ENCODE measurements at regions not wholly inside any gene's neighbourhood (a gene's known extent, or its start where the extent isn't known, plus 50 kb on each side); places are given as distances from the start of the nearest gene placed in this dataset.

GRCh38 chr12:64968989-64969819 is 144.8 kb downstream of the TBC1D30 start:
- intact Hi-C loops (cut with micrococcal nuclease), result no loop called here
- DNase-seq, result no peak
- Histone ChIP-seq H4K20me1 (ENCODE audit: insufficient read depth, low read length) (no peaks in the 10 kb centered on the region), H3K9ac (ENCODE audit: insufficient read depth, low read length, poor library complexity, severe bottlenecking) (no peak overlapping the region), H3K36me3 (replicated peaks in 1 of 2; ENCODE audit: control insufficient read depth in 1 of 2, insufficient read depth in 2 of 2, low read length in 2 of 2) (no peaks in the 10 kb centered on the region), H3K79me2 (ENCODE audit: insufficient read depth, low read length) (no peaks in the 10 kb centered on the region), H3K4me3 (replicated peaks in 1 of 3; ENCODE audit: low read depth in 2 of 3, low read length in 3 of 3) (no peak overlapping the region), H3K27me3 (ENCODE audit: control insufficient read depth in 2 of 2, insufficient read depth in 2 of 2, low read length in 2 of 2) (peaks cover 0 to 2% of the 10 kb centered on the region in 2 donors), H2AFZ (ENCODE audit: insufficient read depth, low read depth, low read length, poor library complexity, severe bottlenecking) (no peak overlapping the region), H3K9me3 (replicated peaks in 1 of 2; ENCODE audit: control insufficient read depth in 1 of 2, insufficient read depth in 1 of 2, low read length in 2 of 2) (peaks cover 5 to 12% of the 10 kb centered on the region in 2 donors), H3K27ac (ENCODE audit: low read depth in 1 of 2, low read length in 2 of 2) (no peak overlapping the region), H3K4me2 (replicated peaks; ENCODE audit: extremely low read depth, low read length, poor library complexity, severe bottlenecking) (no peak overlapping the region), H3K4me1 (ENCODE audit: control insufficient read depth in 1 of 2, insufficient read depth in 2 of 2, low read length in 2 of 2) (no peaks in the 10 kb centered on the region)
- TF ChIP-seq, protein P1, sequence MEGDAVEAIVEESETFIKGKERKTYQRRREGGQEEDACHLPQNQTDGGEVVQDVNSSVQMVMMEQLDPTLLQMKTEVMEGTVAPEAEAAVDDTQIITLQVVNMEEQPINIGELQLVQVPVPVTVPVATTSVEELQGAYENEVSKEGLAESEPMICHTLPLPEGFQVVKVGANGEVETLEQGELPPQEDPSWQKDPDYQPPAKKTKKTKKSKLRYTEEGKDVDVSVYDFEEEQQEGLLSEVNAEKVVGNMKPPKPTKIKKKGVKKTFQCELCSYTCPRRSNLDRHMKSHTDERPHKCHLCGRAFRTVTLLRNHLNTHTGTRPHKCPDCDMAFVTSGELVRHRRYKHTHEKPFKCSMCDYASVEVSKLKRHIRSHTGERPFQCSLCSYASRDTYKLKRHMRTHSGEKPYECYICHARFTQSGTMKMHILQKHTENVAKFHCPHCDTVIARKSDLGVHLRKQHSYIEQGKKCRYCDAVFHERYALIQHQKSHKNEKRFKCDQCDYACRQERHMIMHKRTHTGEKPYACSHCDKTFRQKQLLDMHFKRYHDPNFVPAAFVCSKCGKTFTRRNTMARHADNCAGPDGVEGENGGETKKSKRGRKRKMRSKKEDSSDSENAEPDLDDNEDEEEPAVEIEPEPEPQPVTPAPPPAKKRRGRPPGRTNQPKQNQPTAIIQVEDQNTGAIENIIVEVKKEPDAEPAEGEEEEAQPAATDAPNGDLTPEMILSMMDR (IDR thresholded peaks at IDR 0.05), result no peak
- H3K36me3 Mint-ChIP-seq, result no peaks in the 10 kb centered on the region
- no peak overlapping the region for H3K4me3 Mint-ChIP-seq
- no peaks in the 10 kb centered on the region for H3K4me1 Mint-ChIP-seq
- H3K27me3 Mint-ChIP-seq (ENCODE audit: low read depth in 3 of 3), result peaks cover 7 to 19% (median 12%) of the 10 kb centered on the region in 3 donors
- H3K27ac Mint-ChIP-seq, result no peak overlapping the region
- peaks cover 2 to 8% (median 3%) of the 10 kb centered on the region in 7 donors for H3K9me3 Mint-ChIP-seq

DNA sequence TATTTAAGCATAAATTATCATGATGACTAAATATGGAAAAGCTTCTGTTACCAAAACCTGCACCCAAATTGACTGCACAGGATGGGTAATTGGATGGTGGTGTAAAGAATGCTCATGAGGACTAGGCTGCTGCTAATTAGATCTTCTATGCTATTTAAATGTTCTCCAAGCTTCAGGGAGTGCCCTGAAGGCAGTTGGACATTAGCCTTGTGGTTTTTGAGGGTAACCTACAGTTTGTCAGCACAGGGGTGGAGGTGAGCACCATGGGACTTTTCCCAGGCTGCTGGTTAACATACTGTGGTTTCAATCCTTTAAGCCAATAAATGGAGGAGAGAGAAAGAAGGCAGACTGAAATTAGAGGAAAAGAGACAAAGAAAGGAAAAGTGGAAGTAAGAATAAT is 145.0 kb downstream of the WIF1 start:
- Histone ChIP-seq H3K9ac (ENCODE audit: insufficient read depth, low read length, poor library complexity, severe bottlenecking) (no peak overlapping the region), H3K79me2 (ENCODE audit: insufficient read depth, low read length) (no peaks in the 10 kb centered on the region), H3K36me3 (replicated peaks in 1 of 2; ENCODE audit: control insufficient read depth in 1 of 2, insufficient read depth in 2 of 2, low read length in 2 of 2) (no peaks in the 10 kb centered on the region), H3K9me3 (replicated peaks in 1 of 2; ENCODE audit: control insufficient read depth in 1 of 2, insufficient read depth in 1 of 2, low read length in 2 of 2) (no peaks in the 10 kb centered on the region), H3K4me2 (replicated peaks; ENCODE audit: extremely low read depth, low read length, poor library complexity, severe bottlenecking) (no peak overlapping the region), H3K4me3 (replicated peaks in 1 of 3; ENCODE audit: low read depth in 2 of 3, low read length in 3 of 3) (no peak overlapping the region), H3K27ac (ENCODE audit: low read depth in 1 of 2, low read length in 2 of 2) (no peak overlapping the region), H3K27me3 (ENCODE audit: control insufficient read depth in 2 of 2, insufficient read depth in 2 of 2, low read length in 2 of 2) (peaks cover 0 to 2% of the 10 kb centered on the region in 2 donors), H4K20me1 (ENCODE audit: insufficient read depth, low read length) (no peaks in the 10 kb centered on the region), H3K4me1 (ENCODE audit: control insufficient read depth in 1 of 2, insufficient read depth in 2 of 2, low read length in 2 of 2) (no peaks in the 10 kb centered on the region), H2AFZ (ENCODE audit: insufficient read depth, low read depth, low read length, poor library complexity, severe bottlenecking) (no peak overlapping the region)
- Mint-ChIP-seq H3K27me3 (ENCODE audit: low read depth in 3 of 3) (peaks cover 3 to 15% (median 3%) of the 10 kb centered on the region in 3 donors), H3K4me1 (no peaks in the 10 kb centered on the region), H3K36me3 (no peaks in the 10 kb centered on the region), H3K27ac (no peak overlapping the region), H3K4me3 (no peak overlapping the region), H3K9me3 (peaks cover 3 to 13% (median 8%) of the 10 kb centered on the region in 7 donors)
- TF ChIP-seq, protein P1 (IDR thresholded peaks at IDR 0.05), result no peak
- intact Hi-C loops (cut with micrococcal nuclease), result no loop called here
- no peak for DNase-seq
